COLO668 (cell line): ENCODE measurements at regions not wholly inside any gene's neighbourhood (a gene's known extent, or its start where the extent isn't known, plus 50 kb on each side); places are given as distances from the start of the nearest gene placed in this dataset.

ENCODE experiments used
- DNase-seq: peaks from one replicate; lab custom pipeline; 2025; ENCODE audit not compliant: unreplicated experiment; lab: John Stamatoyannopoulos, UW

DNA sequence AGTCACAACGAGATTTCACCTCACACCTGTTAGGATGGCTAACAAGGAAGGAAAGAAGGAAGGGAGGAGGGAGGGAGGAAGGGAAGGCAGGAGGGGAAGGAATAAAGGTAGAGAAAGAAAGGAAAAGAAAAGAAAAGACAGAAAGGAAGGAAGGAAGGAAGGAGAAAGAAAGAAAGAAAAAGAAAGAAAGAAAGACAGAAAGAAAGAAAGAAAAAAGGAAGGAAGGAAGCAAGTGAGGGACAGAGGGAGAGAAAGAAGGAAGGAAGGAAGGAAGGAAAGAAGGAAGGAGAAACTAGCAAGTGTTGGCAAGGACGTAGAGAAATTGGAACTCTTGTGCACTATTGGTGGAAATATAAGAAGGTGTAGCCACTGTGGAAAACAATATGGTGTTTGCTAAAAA is 52.2 kb downstream of the CCDC185 start:
- no peak for DNase-seq

DNA sequence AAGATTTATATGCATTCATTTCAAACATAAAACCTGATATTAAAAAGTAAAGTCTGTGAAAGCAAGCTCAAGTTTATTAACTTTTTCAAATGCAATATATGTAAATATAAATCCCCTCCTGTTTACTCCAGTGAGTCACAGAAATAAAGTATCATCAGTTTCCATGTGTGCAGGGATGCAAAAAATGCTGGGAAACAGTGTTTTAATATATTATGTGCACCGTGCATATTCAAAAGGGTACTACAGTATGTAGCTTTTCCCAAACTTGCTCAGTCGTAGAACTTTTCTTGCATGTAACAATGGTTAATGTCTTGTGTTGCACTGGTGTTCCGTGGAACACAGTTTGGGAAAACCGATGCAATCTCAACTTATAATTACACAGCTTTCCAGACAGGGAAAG is 60.7 kb downstream of the CCDC185 start:
- DNase-seq = no peak

DNA sequence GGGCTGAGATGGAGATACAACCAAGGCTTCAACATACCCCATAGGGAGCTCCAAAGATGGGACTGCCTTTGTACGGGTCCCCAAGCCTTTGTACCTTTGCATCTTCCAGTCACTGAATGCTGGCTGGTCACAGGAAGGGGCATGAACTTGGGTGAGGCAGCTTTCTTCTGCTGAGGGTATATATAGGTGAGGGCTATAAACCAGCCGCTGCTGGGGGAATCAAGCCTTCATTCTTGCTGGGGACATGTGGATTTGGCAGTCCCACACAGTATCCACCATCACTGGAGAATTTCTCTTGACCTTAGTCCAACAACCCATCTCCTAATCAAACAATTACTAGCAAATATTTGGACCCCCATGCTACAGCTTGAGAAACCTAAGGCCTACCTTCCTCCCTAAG is 61.7 kb downstream of the CCDC185 start:
- DNase-seq = no peak

DNA sequence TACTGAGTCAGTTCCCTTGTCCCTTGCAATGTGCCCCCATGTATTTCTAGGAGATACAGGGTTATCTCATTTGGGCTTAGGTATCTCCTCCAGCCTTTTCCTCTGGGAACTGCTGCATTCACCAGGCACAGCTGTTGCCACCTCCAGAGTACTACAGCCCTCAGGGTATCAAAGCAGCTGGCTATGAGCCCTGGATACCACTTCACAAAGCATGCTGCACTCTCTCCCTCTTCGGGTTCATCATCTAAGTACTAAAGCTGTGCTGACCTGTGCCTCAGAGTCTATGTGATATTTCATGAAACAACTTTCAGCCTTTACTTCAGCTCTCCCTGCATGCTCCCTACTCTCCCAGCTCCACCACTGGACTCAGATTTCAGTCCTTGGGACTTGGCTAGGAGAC is 62.3 kb downstream of the CCDC185 start:
- no peak for DNase-seq

DNA sequence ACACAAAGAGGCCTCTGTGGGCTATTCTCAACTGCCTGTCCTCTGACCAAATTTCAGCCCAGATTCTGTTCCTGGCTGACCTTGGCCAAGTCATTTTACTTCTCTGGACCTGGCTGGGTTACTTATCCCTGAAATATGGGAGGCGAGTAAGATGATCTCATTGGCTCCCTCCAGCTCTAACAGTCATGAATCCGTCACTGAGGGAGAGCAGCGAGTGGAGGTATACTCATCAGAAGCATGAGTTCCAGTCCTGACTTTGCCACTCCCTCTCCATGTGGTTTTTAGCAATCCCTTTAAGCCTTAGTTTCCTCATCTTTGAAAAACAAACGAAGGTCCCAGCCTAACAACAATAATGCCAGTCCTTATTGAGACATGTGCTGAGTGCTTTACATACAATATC is 63.5 kb downstream of the CCDC185 start:
- DNase-seq = no peak

DNA sequence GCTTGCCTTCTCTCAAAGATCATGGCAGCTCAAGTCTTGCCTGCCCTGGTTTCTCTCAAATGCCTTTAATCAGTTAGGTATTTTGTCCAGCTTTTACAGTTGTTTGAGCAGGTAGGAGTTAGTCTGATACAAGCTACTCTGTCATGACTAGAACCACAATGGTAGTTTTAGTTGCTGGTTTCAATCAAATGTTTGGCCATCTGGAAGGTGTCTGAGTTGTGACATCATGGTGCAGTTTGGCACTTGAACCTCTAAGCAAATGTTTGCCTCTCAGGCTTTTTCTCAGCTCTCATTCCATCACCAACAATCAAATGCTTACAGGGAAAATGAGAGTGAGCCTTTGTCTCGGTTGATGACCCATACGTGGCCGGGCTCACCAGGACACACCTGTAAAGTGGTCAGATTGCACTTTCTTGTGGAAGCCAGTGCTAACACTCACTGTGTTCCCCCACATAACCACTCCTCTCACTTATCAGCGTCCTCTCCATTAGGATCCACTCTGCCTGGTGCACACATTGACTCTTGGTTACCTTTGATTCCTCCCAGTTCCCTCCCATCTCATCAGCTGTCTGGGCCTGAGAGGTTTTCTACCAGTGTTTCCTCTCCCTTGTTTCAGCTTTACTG is 67.5 kb downstream of the CCDC185 start:
- DNase-seq = no peak

DNA sequence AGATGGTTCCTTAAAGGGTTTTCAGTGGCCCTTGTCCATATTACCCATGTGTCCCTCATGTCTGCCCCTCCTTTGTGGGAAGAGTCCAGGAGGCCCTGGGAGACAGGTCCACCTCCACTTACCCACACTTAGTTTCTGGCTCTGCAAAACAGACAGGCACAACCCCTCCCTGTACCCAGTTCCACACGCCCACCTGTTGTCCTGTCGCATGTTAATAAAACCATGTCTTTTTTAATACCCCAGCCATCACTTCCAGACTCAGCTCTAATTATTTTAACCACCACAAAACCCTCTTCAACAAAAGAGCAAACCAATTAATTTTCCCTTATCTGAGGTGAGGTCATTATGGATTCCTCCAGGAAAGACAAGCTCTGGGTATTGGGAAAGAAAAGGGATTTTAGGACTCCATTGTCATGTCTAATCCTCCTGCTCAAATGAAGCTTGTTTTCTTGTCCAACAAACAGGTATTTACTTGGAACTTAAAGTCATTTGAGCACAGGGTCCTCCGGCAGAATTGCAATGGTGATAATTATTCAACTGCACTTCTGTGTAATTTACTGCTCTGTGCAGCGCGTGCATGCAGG is 68.9 kb downstream of the CCDC185 start:
- no peak for DNase-seq

DNA sequence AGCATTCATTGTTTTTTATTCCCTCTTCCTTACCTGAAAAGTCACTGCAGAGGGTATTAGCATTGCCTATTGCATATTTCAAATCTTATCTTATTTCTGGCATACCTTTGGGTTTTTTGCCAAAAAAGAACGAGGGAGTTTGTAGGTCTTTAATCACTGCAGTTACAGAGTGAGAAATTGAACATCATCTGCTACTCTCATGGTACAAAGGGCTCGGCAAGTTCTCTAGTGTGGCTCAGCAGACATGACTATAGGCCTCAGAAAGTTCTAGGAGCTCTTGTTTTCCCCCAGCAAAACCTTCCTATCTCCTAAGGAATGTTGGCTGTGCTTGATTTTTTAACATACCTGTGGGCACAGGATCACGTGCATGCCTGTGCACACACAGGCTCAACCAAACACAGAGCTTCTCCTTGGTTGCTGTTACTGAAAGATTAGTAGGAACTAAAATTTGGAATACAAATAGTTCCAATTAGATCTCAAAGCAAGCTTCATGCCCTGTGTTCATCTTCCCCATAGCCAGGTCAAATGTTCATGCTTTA is 69.7 kb downstream of the CCDC185 start:
- DNase-seq = no peak

DNA sequence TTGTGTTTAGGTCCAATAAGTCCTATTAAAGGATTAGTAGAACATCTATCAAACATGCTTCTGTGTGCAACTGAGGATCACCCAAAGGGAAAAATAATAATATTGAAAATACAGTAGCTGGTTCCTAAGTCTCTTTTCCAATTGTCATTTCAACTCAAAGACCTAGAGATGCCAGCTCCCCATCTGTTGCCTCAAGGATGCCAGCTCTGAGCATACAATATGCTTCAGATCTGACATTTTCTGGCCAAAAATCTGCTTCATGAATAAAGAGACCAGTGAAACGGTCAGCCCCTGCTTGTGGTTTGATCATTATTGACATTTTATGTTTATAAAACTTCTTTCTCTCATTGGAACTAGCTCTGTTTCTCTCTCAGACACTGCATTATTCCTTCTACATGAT is 72.9 kb downstream of the CCDC185 start:
- DNase-seq = no peak

DNA sequence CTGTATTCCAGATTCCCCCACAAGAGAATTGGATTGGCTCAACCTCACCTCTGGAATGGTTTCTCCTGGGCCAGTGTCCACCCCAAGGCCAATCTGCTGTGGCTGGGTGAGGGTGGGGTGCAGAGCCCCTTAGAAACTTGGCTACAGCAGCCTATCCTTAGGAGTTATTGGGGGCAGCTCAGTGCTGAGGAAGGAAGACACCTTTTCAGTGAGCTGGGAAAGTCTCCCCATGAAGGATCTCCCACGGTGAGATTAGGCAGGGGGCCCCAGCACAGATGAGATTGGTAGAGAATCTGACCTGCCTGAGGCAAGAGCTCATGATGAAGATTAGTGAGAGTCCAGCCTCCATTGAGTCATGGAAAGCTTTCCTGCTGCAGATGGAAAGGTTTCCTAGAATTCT is 78.4 kb downstream of the CCDC185 start:
- no peak for DNase-seq

DNA sequence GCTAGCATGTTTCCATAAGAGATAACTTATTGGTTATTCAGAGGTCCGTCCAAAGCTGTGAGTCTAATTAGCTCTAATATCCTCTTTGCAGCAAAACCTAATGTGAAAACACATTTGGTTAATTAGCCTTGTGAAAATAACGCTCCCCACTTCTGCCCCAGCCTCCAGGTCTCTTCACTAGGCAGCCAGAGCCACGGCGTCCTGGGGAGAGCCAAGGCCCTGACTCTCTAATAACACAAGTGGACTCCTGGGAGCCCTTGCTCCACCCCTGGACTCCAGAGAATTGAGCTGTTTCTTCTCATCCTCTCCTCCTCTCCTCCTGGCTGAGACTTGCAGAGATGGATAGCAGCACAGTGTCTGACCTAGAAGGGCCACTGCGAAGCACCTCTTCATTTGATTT is 78.8 kb downstream of the CCDC185 start:
- DNase-seq = no peak

DNA sequence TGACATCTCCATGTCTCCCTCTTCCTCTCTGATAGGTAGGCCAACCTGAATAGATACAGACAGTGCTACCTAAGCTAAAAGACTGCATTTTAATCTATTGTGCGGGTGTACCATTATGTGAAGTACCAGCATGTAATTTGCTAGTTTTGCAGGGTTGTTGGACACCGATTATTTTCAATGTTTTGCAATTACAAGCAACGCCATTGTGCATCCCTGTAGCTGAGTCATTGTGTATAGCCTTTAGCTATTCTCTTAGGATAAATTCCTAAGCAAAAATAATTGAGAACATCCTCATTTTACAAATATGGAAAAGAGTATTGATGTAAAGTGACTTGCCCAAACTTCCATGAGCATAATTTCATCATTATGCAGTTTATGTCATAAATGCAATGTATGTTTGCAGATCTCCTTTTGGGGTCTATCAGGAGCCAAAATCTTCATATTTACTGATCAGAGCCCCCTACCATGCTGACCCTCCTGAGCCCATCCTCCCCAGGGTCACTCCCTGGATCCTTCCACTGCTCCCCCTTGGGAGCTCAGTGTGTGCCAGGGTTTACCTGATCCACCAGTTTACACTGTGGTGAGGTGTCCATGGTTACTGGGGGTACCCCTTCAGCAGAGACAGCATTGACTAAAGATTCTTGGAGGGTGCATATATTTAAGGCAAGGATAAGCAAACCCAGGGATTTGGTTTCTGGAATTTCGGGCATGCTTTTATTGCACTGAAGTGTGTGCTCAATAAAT is 80.6 kb downstream of the CCDC185 start:
- no peak for DNase-seq

DNA sequence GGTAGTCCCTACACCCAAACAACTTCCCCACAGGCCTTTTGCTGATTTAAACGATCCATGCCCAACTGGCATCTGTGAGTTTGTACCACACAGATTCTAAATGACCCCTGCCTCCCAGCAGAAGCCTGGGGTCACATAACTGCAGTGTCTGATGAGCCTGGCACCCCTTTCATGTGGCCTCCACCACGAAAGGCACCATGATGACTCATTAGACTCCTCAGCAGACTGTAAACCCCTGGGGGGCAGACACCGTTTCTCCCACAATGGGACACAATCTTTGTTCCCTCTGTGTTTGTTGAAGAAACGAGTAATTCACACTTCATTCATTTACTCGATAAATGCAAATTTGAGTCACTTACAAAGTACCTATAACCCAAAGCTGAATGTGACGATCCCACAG is 81.6 kb downstream of the CCDC185 start:
- DNase-seq = no peak

DNA sequence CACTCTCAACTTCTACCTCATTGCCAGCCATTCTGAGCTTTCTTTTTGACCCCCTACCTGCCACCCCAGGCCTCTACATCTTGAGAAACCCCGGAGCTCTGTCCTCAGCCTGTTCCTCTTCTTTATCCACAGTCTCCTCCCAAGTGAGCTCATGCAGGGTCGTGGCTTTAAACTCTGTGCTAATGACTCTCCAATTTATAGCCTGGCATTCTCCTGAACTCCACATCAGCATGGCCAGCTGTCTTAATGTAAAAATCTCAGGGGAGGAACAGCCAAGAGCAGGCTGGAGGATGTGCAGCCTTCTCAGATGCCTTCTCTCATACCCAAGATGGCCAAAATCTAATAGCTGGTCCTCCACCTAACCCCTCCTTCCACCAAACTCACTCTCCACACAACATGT is 84.2 kb downstream of the CCDC185 start:
- DNase-seq = no peak

DNA sequence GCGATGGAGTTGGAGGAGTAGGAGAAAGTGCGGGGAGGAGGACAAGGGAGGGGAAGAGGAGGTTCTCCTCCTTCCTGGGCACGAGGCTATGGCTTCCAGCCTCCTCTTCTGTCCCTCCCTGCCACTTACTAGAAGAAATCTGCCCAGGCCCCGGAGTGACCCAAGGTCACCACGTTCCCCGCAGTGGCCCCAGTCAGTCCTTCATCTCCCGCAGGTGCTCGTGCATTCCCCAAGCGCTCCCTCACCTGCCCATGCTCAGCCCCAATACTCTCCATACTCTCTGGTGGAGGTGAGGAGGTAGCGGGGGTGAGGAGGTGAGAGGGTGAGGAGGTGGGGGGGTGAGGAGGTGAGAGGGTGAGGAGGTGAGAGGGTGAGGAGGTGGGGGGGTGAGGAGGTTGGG is 85.4 kb downstream of the CCDC185 start:
- no peak for DNase-seq

DNA sequence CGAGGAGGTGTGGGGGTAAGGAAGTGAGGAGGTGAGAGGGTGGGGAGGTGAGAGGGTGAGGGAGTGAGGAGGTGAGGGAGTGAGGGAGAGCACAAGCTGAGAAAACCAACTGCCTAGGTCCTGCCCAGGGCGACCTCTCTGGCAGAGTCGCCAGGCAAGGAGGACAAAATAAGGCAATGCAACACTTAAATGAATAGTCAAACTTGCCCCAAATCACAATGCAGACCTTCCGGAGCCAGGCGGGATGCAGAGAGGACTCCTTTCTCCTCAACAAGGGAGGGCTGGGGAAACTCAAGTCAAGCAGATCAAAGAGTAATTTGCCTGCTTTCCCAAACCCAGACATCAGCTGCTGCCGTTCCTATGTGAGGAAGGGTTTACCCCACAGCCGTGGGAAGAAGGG is 86.0 kb downstream of the CCDC185 start:
- DNase-seq = no peak

DNA sequence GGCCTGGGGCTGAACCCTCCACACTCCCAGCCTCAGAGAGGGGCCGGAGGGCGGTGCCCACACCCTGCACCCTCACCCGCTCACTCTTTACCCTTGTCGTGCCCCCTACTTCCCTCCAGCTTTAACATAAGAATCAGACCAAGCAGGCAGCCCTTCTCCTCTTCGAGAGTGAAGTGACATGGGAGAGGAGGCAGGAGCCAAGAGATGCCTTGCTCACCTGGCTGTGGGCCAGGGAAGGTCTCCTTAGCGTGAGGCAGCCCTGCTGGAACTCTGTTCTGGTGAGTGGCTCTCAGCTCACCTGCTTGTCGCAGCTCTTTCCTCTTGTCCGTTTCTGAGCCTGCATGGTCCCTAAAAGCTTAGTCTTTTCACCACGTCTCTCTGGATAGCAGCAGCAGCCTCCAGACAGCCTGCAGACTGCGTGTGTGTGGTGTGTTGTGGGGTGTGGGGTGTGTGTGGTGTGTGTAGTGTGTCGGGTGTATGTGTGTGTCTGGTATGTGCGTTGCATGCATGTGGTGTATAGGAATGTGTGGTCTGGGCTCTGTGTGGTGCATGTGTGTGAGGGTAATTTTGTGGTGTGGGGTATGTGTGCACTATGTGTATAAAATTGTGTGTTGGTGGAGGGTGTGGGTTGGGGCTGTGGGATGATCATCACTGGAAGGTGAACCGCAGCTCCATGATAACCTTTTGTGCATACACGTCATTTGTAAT is 86.7 kb downstream of the CCDC185 start:
- no peak for DNase-seq

DNA sequence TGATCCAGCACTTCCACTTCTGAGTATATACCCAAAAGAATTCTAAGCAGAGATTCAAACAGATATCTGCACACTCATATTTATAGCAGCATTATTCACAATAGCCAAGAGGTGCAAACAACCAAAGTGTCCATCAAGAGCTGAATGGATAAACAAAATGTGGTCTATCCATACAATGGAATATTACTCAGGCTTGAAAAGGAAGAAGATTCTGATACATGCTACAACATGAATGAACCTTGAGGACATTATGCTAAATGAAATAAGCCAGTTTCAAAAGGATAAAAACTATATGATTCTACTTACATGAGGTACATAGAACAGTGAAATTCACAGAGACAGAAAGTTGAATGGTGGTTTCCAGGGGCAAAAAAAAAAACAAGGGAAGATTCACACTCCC is 88.9 kb downstream of the CCDC185 start:
- DNase-seq = no peak

DNA sequence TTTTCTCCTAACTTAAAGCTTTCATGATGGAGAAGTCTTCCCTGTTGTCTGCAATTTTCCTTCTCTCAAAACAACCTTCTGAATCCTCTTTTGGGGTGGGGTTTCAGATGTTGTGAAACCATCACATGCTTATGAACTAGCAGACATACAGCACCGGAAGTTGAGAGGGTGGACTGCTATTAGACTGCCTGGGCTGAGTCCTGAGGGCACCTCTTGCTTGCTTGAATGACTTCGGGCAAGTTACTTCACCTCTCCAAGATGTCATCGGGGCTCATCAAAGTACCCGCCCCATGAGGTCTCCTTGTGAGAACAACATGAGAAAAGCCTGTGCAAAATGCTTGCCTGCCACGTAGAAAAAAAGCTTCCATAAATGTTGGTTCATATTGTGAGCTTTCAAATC is 89.6 kb downstream of the CCDC185 start:
- DNase-seq = no peak

DNA sequence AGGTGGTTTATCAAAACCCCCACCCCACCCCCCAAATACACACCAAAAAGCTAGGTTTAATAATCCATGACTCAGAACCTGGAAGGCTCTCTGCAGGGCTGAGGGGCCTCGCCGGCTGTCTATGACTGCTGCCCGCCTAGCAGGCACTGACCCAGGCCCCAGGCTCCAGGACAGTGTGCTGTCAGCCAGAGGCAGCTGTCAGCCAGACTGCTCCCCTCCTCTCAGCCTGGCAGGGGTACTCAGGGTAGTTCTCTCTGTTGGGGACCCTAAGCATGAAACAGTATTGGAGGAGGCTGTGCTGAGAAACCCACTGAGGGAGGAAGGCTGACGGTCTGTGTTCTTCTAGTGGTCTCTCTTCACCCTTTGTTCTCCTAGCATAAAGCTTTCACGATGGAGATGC is 90.3 kb downstream of the CCDC185 start:
- DNase-seq = no peak

DNA sequence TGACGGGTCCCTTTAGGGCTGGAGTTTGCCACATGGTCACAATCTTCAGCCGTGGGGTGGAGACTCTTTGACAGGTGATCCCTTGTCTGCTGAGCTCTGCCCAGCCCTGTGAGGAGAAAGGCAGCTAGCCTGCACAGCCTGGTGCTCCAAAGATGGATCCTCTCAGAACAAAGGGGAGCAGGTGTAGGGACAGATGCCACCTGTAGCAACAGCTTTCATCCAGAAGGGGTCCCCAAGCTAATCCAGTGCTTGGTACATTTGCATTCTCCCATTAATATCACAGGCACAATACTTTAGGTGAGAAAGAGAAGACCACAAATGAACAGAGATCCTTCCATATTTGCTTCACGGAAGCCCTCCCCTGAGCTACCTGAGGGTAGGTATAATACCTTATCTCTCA is 93.2 kb downstream of the CCDC185 start:
- peak; percentile 26 for DNase-seq
